ENCODE measurements at regions not wholly inside any gene's neighbourhood (a gene's known extent, or its start where the extent isn't known, plus 50 kb on each side); places are given as distances from the start of the nearest gene placed in this dataset.

- no peak for TF ChIP-seq ZNF274 (IDR thresholded peaks at IDR 0.05; ENCODE audit: low read depth, low read length)
- no peak for TF ChIP-seq YY1 (IDR thresholded peaks at IDR 0.05; ENCODE audit: insufficient read depth, insufficient read length)
Measured at GRCh38 chr2:204434660-204435462, 110.4 kb upstream of the PARD3B start.

All from NT2/D1 (cell line).